MM.1S (cell line): ENCODE measurements at regions not wholly inside any gene's neighbourhood (a gene's known extent, or its start where the extent isn't known, plus 50 kb on each side); places are given as distances from the start of the nearest gene placed in this dataset.

Source experiments
- DNase-seq: peaks from one replicate; pipeline ENCODE4 v3.0.0-alpha.2; 2015
- H2AFZ ChIP-seq: fragments of 300-600 bp; sonication (generic); 2 replicates; pipeline ENCODE4 v1.6.0; 2016; ENCODE audit warnings: antibody characterized with exemption, low read length
- H3F3A ChIP-seq: fragments of 300-600 bp; sonication (generic); 2 replicates; pipeline ENCODE4 v1.6.1; 2016; ENCODE audit warnings: mild to moderate bottlenecking, antibody characterized with exemption, low read length, moderate library complexity, mixed read lengths; ENCODE audit not compliant: insufficient read depth
- H3K27ac ChIP-seq: fragments of 300-600 bp; sonication (generic); 2 replicates; pipeline ENCODE4 v1.5.1; 2016; ENCODE audit warnings: mild to moderate bottlenecking, low read length
- H3K27me3 ChIP-seq: fragments of 300-600 bp; sonication (generic); replicated peaks from 2 replicates; pipeline ENCODE4 v1.6.0; 2016; ENCODE audit warnings: low read length; ENCODE audit not compliant: insufficient read depth
- H3K36me3 ChIP-seq: fragments of 300-600 bp; sonication (generic); replicated peaks from 2 replicates; pipeline ENCODE4 v1.6.1; 2016; ENCODE audit warnings: mild to moderate bottlenecking, low read length, mixed read lengths; ENCODE audit not compliant: insufficient read depth
- H3K4me1 ChIP-seq: fragments of 300-600 bp; sonication (generic); 2 replicates; pipeline ENCODE4 v1.6.1; 2016; ENCODE audit warnings: low read length, mixed read lengths
- H3K4me2 ChIP-seq: fragments of 300-600 bp; sonication (generic); 2 replicates; pipeline ENCODE4 v1.6.0; 2016; ENCODE audit warnings: low read depth, low read length
- H3K4me3 ChIP-seq: fragments of 300-600 bp; sonication (generic); 2 replicates; pipeline ENCODE4 v1.5.1; 2016; ENCODE audit warnings: low read length, mixed read lengths
- H3K79me2 ChIP-seq: fragments of 300-600 bp; sonication (generic); 2 replicates; pipeline ENCODE4 v1.6.1; 2016; ENCODE audit warnings: mixed run types, low read length, mixed read lengths
- H3K9ac ChIP-seq: fragments of 300-600 bp; sonication (generic); 2 replicates; pipeline ENCODE4 v1.6.1; 2016; ENCODE audit warnings: low read length, mixed read lengths
- H3K9me2 ChIP-seq: fragments of 300-600 bp; sonication (generic); replicated peaks from 2 replicates; pipeline ENCODE4 v1.6.1; 2016; ENCODE audit warnings: mild to moderate bottlenecking, low read length, mixed read lengths; ENCODE audit not compliant: insufficient read depth
- H3K9me3 ChIP-seq: fragments of 300-600 bp; sonication (generic); replicated peaks from 2 replicates; pipeline ENCODE4 v1.6.1; 2016; ENCODE audit warnings: mild to moderate bottlenecking, low read length, mixed read lengths; ENCODE audit not compliant: insufficient read depth
- H4K20me1 ChIP-seq: fragments of 300-600 bp; sonication (generic); 2 replicates; pipeline ENCODE4 v1.6.1; 2016; ENCODE audit warnings: mild to moderate bottlenecking, low read length, moderate library complexity, mixed read lengths; ENCODE audit not compliant: insufficient read depth
- EZH2 ChIP-seq: fragments of 300-600 bp; sonication (generic); optimal IDR thresholded peaks from 2 replicates; pipeline ENCODE3; 2017; ENCODE audit warnings: low read depth, mild to moderate bottlenecking, antibody characterized with exemption, low read length, mixed read lengths
- EZH2phosphoT487 ChIP-seq: fragments of 300-600 bp; sonication (generic); IDR thresholded peaks from 2 replicates; pipeline ENCODE4 v1.6.1; 2018; ENCODE audit warnings: antibody characterized with exemption, low read length
- TF ChIP-seq, protein P1 (sequence below): fragments of 300-600 bp; sonication (generic); IDR thresholded peaks from 2 replicates; pipeline ENCODE4 v1.5.1; 2016; ENCODE audit warnings: antibody characterized with exemption, low read length, mixed read lengths

GRCh38 chr1:229948438-229948837, 118.6 kb upstream of the GALNT2 start:
- Histone ChIP-seq H3K27me3 (no peaks in the 10 kb centered on the region), H3F3A (no peaks in the 10 kb centered on the region), H4K20me1 (no peaks in the 10 kb centered on the region), H3K27ac (no peak overlapping the region), H3K4me3 (no peak overlapping the region), H3K9me3 (no peaks in the 10 kb centered on the region), H2AFZ (no peak overlapping the region), H3K36me3 (no peaks in the 10 kb centered on the region), H3K4me2 (no peak overlapping the region), H3K9me2 (no peaks in the 10 kb centered on the region), H3K79me2 (no peaks in the 10 kb centered on the region), H3K9ac (no peak overlapping the region), H3K4me1 (no peaks in the 10 kb centered on the region; the same call in 1 of the 2 replicates)
- TF ChIP-seq EZH2 (no peak), EZH2phosphoT487 (no peak)
- TF ChIP-seq, protein P1, sequence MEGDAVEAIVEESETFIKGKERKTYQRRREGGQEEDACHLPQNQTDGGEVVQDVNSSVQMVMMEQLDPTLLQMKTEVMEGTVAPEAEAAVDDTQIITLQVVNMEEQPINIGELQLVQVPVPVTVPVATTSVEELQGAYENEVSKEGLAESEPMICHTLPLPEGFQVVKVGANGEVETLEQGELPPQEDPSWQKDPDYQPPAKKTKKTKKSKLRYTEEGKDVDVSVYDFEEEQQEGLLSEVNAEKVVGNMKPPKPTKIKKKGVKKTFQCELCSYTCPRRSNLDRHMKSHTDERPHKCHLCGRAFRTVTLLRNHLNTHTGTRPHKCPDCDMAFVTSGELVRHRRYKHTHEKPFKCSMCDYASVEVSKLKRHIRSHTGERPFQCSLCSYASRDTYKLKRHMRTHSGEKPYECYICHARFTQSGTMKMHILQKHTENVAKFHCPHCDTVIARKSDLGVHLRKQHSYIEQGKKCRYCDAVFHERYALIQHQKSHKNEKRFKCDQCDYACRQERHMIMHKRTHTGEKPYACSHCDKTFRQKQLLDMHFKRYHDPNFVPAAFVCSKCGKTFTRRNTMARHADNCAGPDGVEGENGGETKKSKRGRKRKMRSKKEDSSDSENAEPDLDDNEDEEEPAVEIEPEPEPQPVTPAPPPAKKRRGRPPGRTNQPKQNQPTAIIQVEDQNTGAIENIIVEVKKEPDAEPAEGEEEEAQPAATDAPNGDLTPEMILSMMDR = no peak
- no peak for DNase-seq

DNA sequence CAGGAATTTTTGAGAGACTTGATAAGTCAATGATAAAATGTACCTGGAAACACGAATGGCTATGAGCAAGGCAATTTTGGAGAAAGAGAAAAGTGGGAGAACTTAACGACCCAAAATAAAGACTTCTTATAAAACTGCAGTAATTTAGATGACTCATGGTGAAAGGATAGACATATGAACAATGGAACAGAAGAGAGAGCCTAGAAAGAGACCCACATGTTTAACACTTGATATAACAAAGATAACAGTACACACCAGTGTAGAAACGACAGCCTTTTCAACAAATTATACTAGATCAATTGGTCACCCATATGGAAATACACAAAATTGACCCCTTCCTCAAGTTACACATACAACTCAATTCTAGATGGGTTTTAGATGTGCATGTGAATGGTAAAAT, 117.5 kb upstream of the GALNT2 start:
- no peaks in the 10 kb centered on the region for H3K27me3 ChIP-seq
- no peaks in the 10 kb centered on the region for H3K9me2 ChIP-seq
- no peak for DNase-seq
- H3K27ac ChIP-seq = no peak overlapping the region
- H3F3A ChIP-seq = no peaks in the 10 kb centered on the region
- H2AFZ ChIP-seq = no peak overlapping the region
- no peaks in the 10 kb centered on the region for H3K36me3 ChIP-seq
- no peaks in the 10 kb centered on the region for H4K20me1 ChIP-seq
- H3K79me2 ChIP-seq = no peaks in the 10 kb centered on the region
- H3K9me3 ChIP-seq = no peaks in the 10 kb centered on the region
- H3K9ac ChIP-seq = no peak overlapping the region
- no peak overlapping the region for H3K4me3 ChIP-seq
- H3K4me2 ChIP-seq = no peak overlapping the region
- no peaks in the 10 kb centered on the region; the same call in 1 of the 2 replicates for H3K4me1 ChIP-seq
- TF ChIP-seq EZH2 (no peak), EZH2phosphoT487 (no peak)
- TF ChIP-seq, protein P1 = no peak

GRCh38 chr1:229950020-229950419, 117.0 kb upstream of the GALNT2 start:
- Histone ChIP-seq H3K36me3 (no peaks in the 10 kb centered on the region), H3K4me1 (no peaks in the 10 kb centered on the region; the same call in 1 of the 2 replicates)
- no peak for TF ChIP-seq EZH2
- TF ChIP-seq, protein P1 = no peak
- no peak for TF ChIP-seq EZH2phosphoT487

More at GRCh38 chr1:229950020-229950419, 117.0 kb upstream of the GALNT2 start:
- Histone ChIP-seq H4K20me1 (no peaks in the 10 kb centered on the region), H3K4me3 (no peak overlapping the region), H3K27ac (no peak overlapping the region), H3K9ac (no peak overlapping the region), H2AFZ (no peak overlapping the region), H3K4me2 (no peak overlapping the region), H3F3A (no peaks in the 10 kb centered on the region), H3K9me2 (no peaks in the 10 kb centered on the region), H3K9me3 (no peaks in the 10 kb centered on the region), H3K27me3 (no peaks in the 10 kb centered on the region), H3K79me2 (no peaks in the 10 kb centered on the region)
- no peak for DNase-seq
